ENCODE measurements at regions not wholly inside any gene's neighbourhood (a gene's known extent, or its start where the extent isn't known, plus 50 kb on each side); places are given as distances from the start of the nearest gene placed in this dataset.

DNA sequence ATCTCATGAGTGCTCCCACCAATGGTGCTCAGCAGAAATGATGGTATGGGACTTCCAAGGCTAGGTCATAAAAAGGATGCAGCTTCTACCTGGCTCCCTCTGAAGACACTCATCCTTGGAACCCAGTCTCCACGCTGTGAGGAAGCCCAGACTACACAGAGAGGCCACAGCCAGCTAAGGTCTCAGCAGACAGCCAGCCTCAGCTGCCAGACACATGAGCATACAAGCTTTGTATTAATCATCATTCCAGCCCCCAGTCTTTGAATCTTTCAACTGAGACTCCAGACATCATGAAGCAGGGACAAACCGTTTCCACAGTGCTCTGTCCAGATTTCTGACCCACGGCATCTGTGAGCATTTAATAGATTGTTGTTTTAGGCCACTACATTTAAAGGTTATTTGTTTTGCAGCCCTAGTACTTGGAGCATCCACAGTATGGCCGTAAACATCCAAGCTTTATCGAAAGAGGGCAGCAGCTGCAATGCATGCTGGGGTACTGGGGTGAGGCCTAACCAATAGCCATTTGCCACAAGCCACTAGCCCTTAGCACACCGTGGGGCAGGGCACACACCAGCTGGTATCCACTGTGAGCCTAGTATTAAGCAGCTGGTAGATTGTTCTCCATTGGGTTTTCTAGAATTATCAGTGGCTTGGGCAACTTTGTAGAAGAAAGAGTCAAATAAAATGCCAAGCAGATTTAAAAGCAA lies 449.1 kb downstream of the BCOR start:
- intact Hi-C loops (cut with micrococcal nuclease), result no loop called here

DNA sequence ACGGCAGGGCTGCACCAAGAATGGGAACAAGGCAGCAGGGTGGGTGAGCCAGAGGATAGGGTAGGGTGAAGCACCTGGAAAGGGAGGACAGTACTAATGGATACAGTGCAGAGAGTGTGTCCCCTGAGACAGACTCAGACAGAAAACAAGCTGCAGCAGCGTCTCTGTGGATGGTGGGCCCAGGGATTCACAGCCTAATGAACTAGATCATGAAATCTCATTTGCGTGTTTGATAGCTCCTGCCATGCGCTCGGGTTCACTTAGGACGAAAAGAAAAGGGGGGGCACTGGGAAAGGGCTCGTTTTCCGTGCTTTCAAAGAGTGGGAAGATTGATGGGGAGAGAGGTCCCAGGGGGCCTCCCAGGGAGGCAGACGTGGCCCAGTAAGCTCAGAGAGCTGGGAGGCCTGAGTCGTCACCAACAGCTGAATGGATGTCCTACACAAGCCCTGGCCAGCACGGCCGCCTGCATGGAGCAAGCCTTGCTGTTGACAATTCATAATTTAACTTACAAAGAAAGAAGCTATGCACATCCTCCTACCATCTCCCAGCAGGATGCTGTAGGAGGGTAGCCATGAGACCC lies 446.9 kb downstream of the BCOR start:
- intact Hi-C loops (cut with micrococcal nuclease), result no loop called here

DNA sequence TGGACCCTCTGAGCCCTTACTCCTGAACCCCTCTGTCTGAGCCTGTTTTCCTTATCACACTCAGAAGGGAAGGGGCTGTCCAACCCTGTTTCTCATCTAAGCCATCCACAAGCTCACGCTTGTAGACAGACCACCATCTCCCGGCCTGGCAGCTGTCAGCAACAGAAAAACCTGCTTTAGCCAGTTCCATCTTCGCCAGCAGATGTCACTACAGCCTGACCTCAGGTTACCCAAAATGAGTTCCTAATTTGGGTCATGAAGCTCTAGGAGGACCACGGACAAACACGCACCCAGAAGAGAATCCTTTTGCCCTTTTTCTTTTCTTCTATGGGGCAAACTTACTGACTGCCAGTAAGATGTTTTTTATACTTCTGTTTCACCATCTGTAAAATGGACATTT lies 445.4 kb downstream of the BCOR start:
- intact Hi-C loops (cut with micrococcal nuclease), result no loop called here

- intact Hi-C loops (cut with micrococcal nuclease), result no loop called here
Measured at GRCh38 chrX:39653691-39654090, 444.1 kb downstream of the BCOR start.

GRCh38 chrX:39654183-39654925 lies 443.4 kb downstream of the BCOR start:
- intact Hi-C loops (cut with micrococcal nuclease), result no loop called here

GRCh38 chrX:39654952-39655351 lies 442.8 kb downstream of the BCOR start:
- intact Hi-C loops (cut with micrococcal nuclease), result no loop called here

GRCh38 chrX:39661116-39661907 lies 436.4 kb downstream of the BCOR start:
- intact Hi-C loops (cut with micrococcal nuclease), result no loop called here

- intact Hi-C loops (cut with micrococcal nuclease), result no loop called here
Measured at GRCh38 chrX:39665830-39666518, 431.8 kb downstream of the BCOR start.

DNA sequence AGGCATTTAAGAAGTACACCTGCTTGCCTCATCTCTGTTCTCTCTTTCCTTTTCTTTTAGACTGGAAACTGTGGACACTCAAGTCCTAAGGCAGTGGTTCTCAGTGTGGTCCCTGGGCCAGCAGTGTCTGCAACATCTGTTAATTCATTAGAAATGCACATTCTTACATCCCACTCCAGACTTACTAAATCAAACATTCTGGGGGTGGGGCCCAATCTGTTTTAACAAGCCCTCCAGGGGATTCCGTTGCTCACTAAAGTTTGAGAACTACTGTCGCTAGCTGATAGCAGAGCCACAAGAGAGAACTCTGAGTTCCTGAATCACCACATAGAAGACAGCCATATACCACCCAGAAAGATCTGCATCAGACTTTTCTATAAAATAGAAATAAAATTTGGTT lies 430.6 kb downstream of the BCOR start:
- intact Hi-C loops (cut with micrococcal nuclease), result no loop called here

GRCh38 chrX:39667736-39668482 lies 429.8 kb downstream of the BCOR start:
- intact Hi-C loops (cut with micrococcal nuclease), result no loop called here

DNA sequence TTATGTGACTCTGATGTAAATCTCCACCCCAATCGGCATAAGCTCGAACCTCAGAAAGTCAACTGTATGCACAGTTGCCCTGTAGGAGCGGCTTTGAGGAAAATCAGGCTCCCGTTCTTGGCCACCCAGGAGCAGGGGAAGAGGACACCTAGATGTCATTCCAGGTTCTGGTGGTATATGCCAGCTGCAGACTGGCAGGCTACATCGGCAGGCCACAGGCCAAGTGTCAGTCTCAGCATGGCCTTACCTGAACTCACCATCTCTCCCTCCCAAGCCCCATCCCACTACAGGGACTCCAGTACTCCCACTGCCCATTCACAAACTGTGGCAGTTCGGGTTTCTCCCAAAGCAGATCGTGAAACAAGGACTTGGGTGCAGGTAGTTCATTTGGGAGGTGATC lies 428.1 kb downstream of the BCOR start:
- intact Hi-C loops (cut with micrococcal nuclease), result no loop called here

- intact Hi-C loops (cut with micrococcal nuclease), result no loop called here
Measured at GRCh38 chrX:39670281-39670680, 427.5 kb downstream of the BCOR start.

- intact Hi-C loops (cut with micrococcal nuclease), result no loop called here
Measured at GRCh38 chrX:39672405-39672804, 425.4 kb downstream of the BCOR start.

DNA sequence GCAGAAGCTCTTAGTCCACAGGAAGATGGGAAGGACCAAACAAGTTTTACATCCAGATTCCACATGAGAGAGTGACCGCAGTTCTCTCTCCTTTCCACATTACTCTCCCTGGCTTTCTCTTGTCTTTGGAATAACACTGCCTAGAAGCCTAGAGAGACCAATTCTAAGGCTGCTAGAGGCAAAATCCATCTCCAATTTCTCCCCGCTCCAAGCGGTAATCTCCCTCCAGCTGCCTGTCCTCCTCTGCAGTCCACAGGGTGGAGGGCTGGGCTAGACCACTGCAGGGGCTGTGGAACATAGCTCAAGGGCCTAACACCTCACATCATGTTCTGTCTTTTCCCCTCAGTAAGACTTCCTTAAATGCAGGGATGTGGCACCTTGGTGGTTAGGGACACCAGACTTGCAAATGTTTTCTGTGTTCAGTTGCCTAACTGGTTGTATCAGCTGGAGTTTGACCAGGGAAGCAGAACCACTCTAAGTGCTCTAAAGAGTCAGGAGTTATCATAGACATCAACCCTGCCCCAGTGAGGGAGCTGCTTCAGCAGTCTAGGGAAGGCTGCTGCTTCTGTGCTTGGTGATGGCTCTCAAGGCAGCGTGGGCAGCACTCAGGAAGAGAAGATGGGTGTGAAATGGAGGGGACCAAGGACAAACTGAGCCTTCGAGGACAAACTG lies 423.1 kb downstream of the BCOR start:
- intact Hi-C loops (cut with micrococcal nuclease), result no loop called here

DNA sequence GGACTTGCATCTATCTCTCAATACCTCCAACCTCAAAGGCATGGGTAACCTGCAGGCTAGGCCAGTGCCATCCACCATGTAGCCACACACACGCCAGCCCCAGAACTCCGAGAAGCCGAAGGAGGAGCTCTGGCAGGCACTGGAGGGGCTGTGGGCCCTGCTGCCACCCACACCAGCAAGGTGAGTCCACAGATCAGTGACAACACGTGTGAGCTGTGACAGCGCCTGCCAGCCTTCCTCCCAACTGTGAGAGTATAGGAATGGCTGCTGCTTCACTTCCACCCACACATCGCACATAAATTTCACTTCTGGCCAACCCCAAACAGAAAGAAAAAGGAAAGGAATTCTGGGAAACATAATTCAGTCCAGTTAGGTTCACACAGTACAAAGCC lies 422.6 kb downstream of the BCOR start:
- intact Hi-C loops (cut with micrococcal nuclease), result no loop called here

- intact Hi-C loops (cut with micrococcal nuclease), result no loop called here
Measured at GRCh38 chrX:39675619-39676018, 422.1 kb downstream of the BCOR start.

DNA sequence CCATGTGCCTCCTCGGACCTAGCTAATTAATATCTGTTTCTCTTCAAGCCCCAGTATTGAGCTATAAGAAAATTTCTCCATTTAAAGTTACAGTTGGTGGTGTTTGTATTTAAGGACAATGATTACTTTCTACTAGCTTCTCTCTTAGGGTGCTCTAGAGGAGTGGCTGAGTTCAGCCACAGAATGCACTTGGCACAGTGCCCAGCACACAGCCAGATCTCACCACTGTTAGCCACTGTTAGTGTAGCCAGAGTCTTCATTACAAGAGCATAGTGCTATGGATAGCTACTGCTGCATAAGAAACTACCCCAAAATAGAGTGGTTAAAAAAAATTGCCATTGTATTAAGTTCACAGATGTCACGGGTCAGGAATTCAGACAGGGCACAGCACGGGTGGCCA lies 421.3 kb downstream of the BCOR start:
- intact Hi-C loops (cut with micrococcal nuclease), result no loop called here

GRCh38 chrX:39677585-39677977 lies 420.2 kb downstream of the BCOR start:
- intact Hi-C loops (cut with micrococcal nuclease), result no loop called here

DNA sequence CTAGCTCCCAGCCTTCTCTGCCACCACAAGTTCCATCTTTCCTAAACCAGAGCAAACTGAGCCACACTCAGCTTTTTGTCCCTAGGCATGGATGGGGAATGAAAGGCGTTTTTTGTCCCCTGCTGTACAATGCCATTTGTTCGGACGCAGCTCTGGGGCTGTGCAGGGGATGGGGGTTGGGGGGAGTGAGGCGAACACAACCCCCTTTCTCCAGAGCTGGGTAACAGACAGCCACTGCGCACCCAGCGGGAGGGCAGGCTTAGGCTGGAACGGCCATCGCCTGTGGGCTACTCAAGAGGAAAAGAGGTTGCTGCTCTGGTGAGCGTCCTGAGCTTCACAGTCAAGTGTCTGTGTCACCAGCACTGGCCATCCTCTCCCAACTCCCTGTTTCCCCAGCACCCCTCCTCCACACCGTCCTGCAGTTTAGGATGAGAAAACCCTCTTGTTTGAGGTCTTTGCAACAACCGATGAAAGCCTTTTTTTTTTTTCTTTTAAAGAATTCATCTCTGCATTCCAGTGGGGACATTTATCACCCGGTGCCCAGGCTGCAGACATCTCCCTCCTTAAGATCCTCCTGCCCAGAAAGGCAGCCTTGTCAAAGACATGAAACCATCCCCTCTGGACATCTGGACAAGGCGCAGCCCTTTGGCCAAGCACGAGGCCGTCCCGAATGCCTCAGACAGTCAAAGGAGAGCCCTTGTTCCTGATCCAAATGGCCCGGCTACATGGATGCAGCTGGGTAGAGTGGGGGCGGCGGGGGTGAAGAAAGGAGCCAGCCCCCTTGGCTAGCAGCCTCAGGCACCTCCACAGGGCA lies 419.6 kb downstream of the BCOR start:
- intact Hi-C loops (cut with micrococcal nuclease), result no loop called here
